CD4-positive, alpha-beta memory T cell (primary cell): ENCODE measurements at regions not wholly inside any gene's neighbourhood (a gene's known extent, or its start where the extent isn't known, plus 50 kb on each side); places are given as distances from the start of the nearest gene placed in this dataset.

Source experiments
- CTCF ChIA-PET: fragments of 350-600 bp; sonication (Branson Sonifier 250); formaldehyde crosslinking; loops from one replicate; lab custom pipeline; 2021; ENCODE audit warnings: inconsistent platforms; ENCODE audit not compliant: partially characterized antibody; lab: Charles Lee
- POLR2A ChIA-PET: fragments of 350-600 bp; sonication (Branson Sonifier 250); formaldehyde crosslinking; loops from one replicate; lab custom pipeline; 2021; ENCODE audit not compliant: partially characterized antibody; lab: Charles Lee
- DNase-seq, 5 donors: peaks; one replicate each; pipeline versions ENCODE4 v3.0.0 to v3.0.0-alpha.2; 2020 to 2022; ENCODE audit warnings: mixed read lengths in 1 of 5
- H3K27ac ChIP-seq: one replicate; pipeline ENCODE4 v1.7.0; 2013; ENCODE audit warnings: low read depth, low read length
- H3K27me3 ChIP-seq: 2 replicates; pipeline ENCODE4 v1.7.0; 2013; ENCODE audit warnings: mild to moderate bottlenecking, low read length, moderate library complexity; ENCODE audit not compliant: insufficient read depth
- H3K36me3 ChIP-seq: 2 replicates; pipeline ENCODE4 v1.7.0; 2013; ENCODE audit warnings: mild to moderate bottlenecking, low read length, moderate library complexity; ENCODE audit not compliant: insufficient read depth
- H3K4me1 ChIP-seq: 2 replicates; pipeline ENCODE4 v1.7.0; 2013; ENCODE audit warnings: mild to moderate bottlenecking, low read length, moderate library complexity; ENCODE audit not compliant: insufficient read depth
- H3K4me3 ChIP-seq, 2 donors: one replicate each; pipeline ENCODE4 v1.7.0; 2013; ENCODE audit warnings: low read length in 2 of 2, mild to moderate bottlenecking in 1 of 2
- H3K9me3 ChIP-seq, 2 donors: one replicate each; pipeline ENCODE4 v1.7.0; 2013; ENCODE audit warnings: low read length in 2 of 2, control low read depth in 1 of 2; ENCODE audit not compliant: control insufficient read depth in 1 of 2
- H3K27ac Mint-ChIP-seq, 7 donors: one replicate each; pipeline ENCODE4 v1.8.0; 2020 to 2021; ENCODE audit warnings: mixed read lengths in 7 of 7, mild to moderate bottlenecking in 6 of 7, inconsistent platforms in 3 of 7, moderate library complexity in 3 of 7
- H3K27me3 Mint-ChIP-seq, 2 donors: one replicate each; pipeline ENCODE4 v1.8.0; 2020 to 2021; ENCODE audit warnings: mixed read lengths in 2 of 2
- H3K36me3 Mint-ChIP-seq, 2 donors: one replicate each; pipeline ENCODE4 v1.8.0; 2020 to 2021; ENCODE audit warnings: mixed read lengths in 2 of 2, inconsistent platforms in 1 of 2, mild to moderate bottlenecking in 1 of 2
- H3K4me1 Mint-ChIP-seq, 4 donors: one replicate each; pipeline ENCODE4 v1.8.0; 2020 to 2021; ENCODE audit warnings: mixed read lengths in 4 of 4, mild to moderate bottlenecking in 1 of 4
- H3K4me3 Mint-ChIP-seq, 8 donors: one replicate each; pipeline ENCODE4 v1.8.0; 2020 to 2021; ENCODE audit warnings: mixed read lengths in 8 of 8, mild to moderate bottlenecking in 7 of 8, moderate library complexity in 6 of 8, inconsistent platforms in 3 of 8
- H3K9me3 Mint-ChIP-seq, 8 donors: one replicate each; pipeline ENCODE4 v1.8.0; 2020 to 2021; ENCODE audit warnings: mixed read lengths in 8 of 8, mild to moderate bottlenecking in 5 of 8, inconsistent platforms in 3 of 8, moderate library complexity in 1 of 8
- intact Hi-C: fragments of 100-400 bp; cut with micrococcal nuclease; formaldehyde crosslinking; loops from one replicate; pipeline ENCODE4 v1.15.1; 2023

GRCh38 chr11:20238712-20239111 lies 78.4 kb upstream of the DBX1 start:
- peaks cover 2 to 34% (median 21%) of the 10 kb centered on the region in 8 donors for H3K9me3 Mint-ChIP-seq
- H3K27me3 Mint-ChIP-seq, result peaks cover 5 to 7% of the 10 kb centered on the region in 2 donors
- H3K9me3 ChIP-seq, result no peaks in the 10 kb centered on the region
- no peaks in the 10 kb centered on the region for H3K4me1 ChIP-seq
- H3K27ac ChIP-seq, result no peak overlapping the region
- H3K36me3 ChIP-seq, result no peaks in the 10 kb centered on the region
- ChIA-PET POLR2A (no interaction called here), CTCF (no interaction called here)
- intact Hi-C loops, result no loop called here
- no peaks in the 10 kb centered on the region for H3K36me3 Mint-ChIP-seq
- no peak overlapping the region for H3K4me3 Mint-ChIP-seq
- no peak overlapping the region for H3K27ac Mint-ChIP-seq
- no peak for DNase-seq
- no peaks in the 10 kb centered on the region for H3K4me1 Mint-ChIP-seq
- H3K4me3 ChIP-seq, result no peak overlapping the region
- H3K27me3 ChIP-seq, result no peaks in the 10 kb centered on the region

- H3K9me3 ChIP-seq, result no peaks in the 10 kb centered on the region
- Mint-ChIP-seq H3K9me3 (peaks cover 0 to 34% (median 18%) of the 10 kb centered on the region in 8 donors), H3K4me1 (no peaks in the 10 kb centered on the region), H3K4me3 (no peak overlapping the region), H3K27ac (no peak overlapping the region), H3K27me3 (peaks cover 4 to 5% of the 10 kb centered on the region in 2 donors), H3K36me3 (no peaks in the 10 kb centered on the region)
- no peaks in the 10 kb centered on the region for H3K27me3 ChIP-seq
- ChIA-PET CTCF (no interaction called here), POLR2A (no interaction called here)
- no peaks in the 10 kb centered on the region for H3K36me3 ChIP-seq
- no peak overlapping the region for H3K4me3 ChIP-seq
- no peak for DNase-seq
- intact Hi-C loops, result no loop called here
- no peak overlapping the region for H3K27ac ChIP-seq
- H3K4me1 ChIP-seq, result no peaks in the 10 kb centered on the region
These were observed 74.9 kb upstream of the DBX1 start for GRCh38 chr11:20235164-20235563.

- Histone ChIP-seq H3K9me3 (no peaks in the 10 kb centered on the region), H3K27ac (no peak overlapping the region), H3K36me3 (no peaks in the 10 kb centered on the region), H3K27me3 (no peaks in the 10 kb centered on the region), H3K4me1 (no peaks in the 10 kb centered on the region), H3K4me3 (no peak overlapping the region)
- H3K4me1 Mint-ChIP-seq, result no peaks in the 10 kb centered on the region
- intact Hi-C loops, result no loop called here
- peaks cover 3 to 37% (median 19%) of the 10 kb centered on the region in 8 donors for H3K9me3 Mint-ChIP-seq
- H3K36me3 Mint-ChIP-seq, result no peaks in the 10 kb centered on the region
- ChIA-PET POLR2A (no interaction called here), CTCF (no interaction called here)
- DNase-seq, result no peak
- H3K27ac Mint-ChIP-seq, result no peak overlapping the region
- no peak overlapping the region for H3K4me3 Mint-ChIP-seq
- peaks cover 10 to 11% of the 10 kb centered on the region in 2 donors for H3K27me3 Mint-ChIP-seq
These were observed 67.4 kb upstream of the DBX1 start for GRCh38 chr11:20227631-20228030.

- Mint-ChIP-seq H3K36me3 (no peaks in the 10 kb centered on the region), H3K27me3 (peaks cover 10 to 11% of the 10 kb centered on the region in 2 donors), H3K27ac (no peak overlapping the region), H3K9me3 (peaks cover 3 to 33% (median 19%) of the 10 kb centered on the region in 8 donors), H3K4me1 (no peaks in the 10 kb centered on the region), H3K4me3 (no peak overlapping the region)
- H3K4me1 ChIP-seq, result no peaks in the 10 kb centered on the region
- no peak overlapping the region for H3K4me3 ChIP-seq
- no peak for DNase-seq
- ChIA-PET POLR2A (no interaction called here), CTCF (no interaction called here)
- no peak overlapping the region for H3K27ac ChIP-seq
- intact Hi-C loops, result no loop called here
- no peaks in the 10 kb centered on the region for H3K9me3 ChIP-seq
- H3K36me3 ChIP-seq, result no peaks in the 10 kb centered on the region
- no peaks in the 10 kb centered on the region for H3K27me3 ChIP-seq
These were observed 66.7 kb upstream of the DBX1 start for GRCh38 chr11:20226933-20227332.

- peaks cover 0 to 5% (median 0%) of the 10 kb centered on the region in 8 donors for H3K9me3 Mint-ChIP-seq
- POLR2A ChIA-PET, result no interaction called here
- intact Hi-C loops, result no loop called here
- peaks cover 11 to 14% of the 10 kb centered on the region in 2 donors for H3K27me3 Mint-ChIP-seq
- H3K4me3 Mint-ChIP-seq, result no peak overlapping the region
- no peaks in the 10 kb centered on the region for H3K27me3 ChIP-seq
- H3K36me3 ChIP-seq, result no peaks in the 10 kb centered on the region
- no peak overlapping the region for H3K27ac Mint-ChIP-seq
- no peaks in the 10 kb centered on the region for H3K4me1 Mint-ChIP-seq
- no peak overlapping the region for H3K27ac ChIP-seq
- no peak for DNase-seq
- CTCF ChIA-PET, result no interaction called here
- no peaks in the 10 kb centered on the region for H3K9me3 ChIP-seq
- H3K36me3 Mint-ChIP-seq, result no peaks in the 10 kb centered on the region
- H3K4me1 ChIP-seq, result no peaks in the 10 kb centered on the region
- H3K4me3 ChIP-seq, result no peak overlapping the region
These were observed 61.3 kb upstream of the DBX1 start for GRCh38 chr11:20221566-20221965.

- CTCF ChIA-PET, result no interaction called here
- Mint-ChIP-seq H3K27ac (no peak overlapping the region), H3K9me3 (peaks cover 0 to 4% (median 0%) of the 10 kb centered on the region in 8 donors)
These were observed 53.5 kb upstream of the DBX1 start for GRCh38 chr11:20213790-20214189.

GRCh38 chr11:20211691-20212090 lies 51.4 kb upstream of the DBX1 start:
- ChIA-PET POLR2A (no interaction called here), CTCF (no interaction called here)
- no peak overlapping the region for H3K4me3 ChIP-seq
- no peak for DNase-seq
- H3K27me3 ChIP-seq, result peaks cover 12% of the 10 kb centered on the region
- H3K4me1 Mint-ChIP-seq, result peaks cover 0 to 4% (median 2%) of the 10 kb centered on the region in 4 donors
- no peak overlapping the region for H3K27ac Mint-ChIP-seq
- H3K9me3 Mint-ChIP-seq, result peaks cover 0 to 6% (median 0%) of the 10 kb centered on the region in 8 donors
- no peaks in the 10 kb centered on the region for H3K36me3 ChIP-seq
- H3K4me1 ChIP-seq, result no peaks in the 10 kb centered on the region
- peaks cover 25 to 34% of the 10 kb centered on the region in 2 donors for H3K27me3 Mint-ChIP-seq
- no peak overlapping the region for H3K4me3 Mint-ChIP-seq
- H3K27ac ChIP-seq, result no peak overlapping the region
- H3K9me3 ChIP-seq, result no peaks in the 10 kb centered on the region
- no peaks in the 10 kb centered on the region for H3K36me3 Mint-ChIP-seq
- intact Hi-C loops, result no loop called here

More at GRCh38 chr11:20213790-20214189, 53.5 kb upstream of the DBX1 start:
- H3K4me3 ChIP-seq, result no peak overlapping the region
- no peak overlapping the region for H3K27ac ChIP-seq
- Mint-ChIP-seq H3K27me3 (peaks cover 16 to 17% of the 10 kb centered on the region in 2 donors), H3K36me3 (no peaks in the 10 kb centered on the region), H3K4me1 (no peaks in the 10 kb centered on the region), H3K4me3 (no peak overlapping the region)
- H3K4me1 ChIP-seq, result no peaks in the 10 kb centered on the region
- no peaks in the 10 kb centered on the region for H3K9me3 ChIP-seq
- POLR2A ChIA-PET, result no interaction called here
- DNase-seq, result no peak
- H3K36me3 ChIP-seq, result no peaks in the 10 kb centered on the region
- intact Hi-C loops, result no loop called here
- peaks cover under 1% of the 10 kb centered on the region for H3K27me3 ChIP-seq
